AG04450 (cell line): ENCODE measurements at regions not wholly inside any gene's neighbourhood (a gene's known extent, or its start where the extent isn't known, plus 50 kb on each side); places are given as distances from the start of the nearest gene placed in this dataset.

Source experiments
- CTCF ChIA-PET: fragments of 300-600, 350-600 bp; formaldehyde crosslinking; extraction: SDS; loops from one replicate; lab custom pipeline; 2022; ENCODE audit warnings: antibody characterized with exemption, inconsistent platforms; lab: Charles Lee
- POLR2A ChIA-PET: fragments of 350-600 bp; formaldehyde crosslinking; extraction: SDS; loops from one replicate; lab custom pipeline; 2021; ENCODE audit warnings: antibody characterized with exemption, inconsistent platforms; lab: Yijun Ruan, JAX
- DNase-seq: peaks from one replicate; pipeline ENCODE4 v3.0.0-alpha.2; 2011; ENCODE audit warnings: low read depth, low spot score
- H3K27ac ChIP-seq: one replicate; pipeline ENCODE4 v1.5.1; 2012; ENCODE audit warnings: low read depth, low read length, control low read depth
- H3K27me3 ChIP-seq: one replicate; pipeline ENCODE4 v1.6.0; 2012; ENCODE audit warnings: low read length; ENCODE audit not compliant: control insufficient read depth, insufficient read depth
- H3K4me3 ChIP-seq: 2 replicates; pipeline ENCODE4 v1.5.1; 2011; ENCODE audit warnings: mild to moderate bottlenecking, low read depth, low read length, control low read depth
- H3K9me3 ChIP-seq: 2 replicates; pipeline ENCODE4 v1.5.1; 2012; ENCODE audit warnings: low read length; ENCODE audit not compliant: control insufficient read depth, insufficient read depth
- CTCF ChIP-seq: IDR thresholded peaks from 2 replicates; pipeline ENCODE4 v1.5.1; 2011; ENCODE audit warnings: low read depth, low read length, control low read depth, inconsistent platforms

GRCh38 chr17:34832376-34832775, 128.9 kb downstream of the CCT6B start:
- Histone ChIP-seq H3K9me3 (no peaks in the 10 kb centered on the region), H3K27me3 (peaks cover 4% of the 10 kb centered on the region), H3K27ac (no peak overlapping the region), H3K4me3 (no peak overlapping the region)
- ChIA-PET CTCF (no interaction called here), POLR2A (no interaction called here)
- TF ChIP-seq CTCF = no peak
- DNase-seq = no peak

- no peak for DNase-seq
- Histone ChIP-seq H3K27me3 (no peaks in the 10 kb centered on the region), H3K9me3 (no peaks in the 10 kb centered on the region), H3K27ac (no peak overlapping the region), H3K4me3 (no peak overlapping the region)
- CTCF ChIA-PET = no interaction called here
- no peak for TF ChIP-seq CTCF
- POLR2A ChIA-PET = no interaction called here
These were observed 134.3 kb downstream of the CCT6B start for GRCh38 chr17:34827008-34827407.

- no peak overlapping the region for H3K27ac ChIP-seq
- H3K27me3 ChIP-seq = no peaks in the 10 kb centered on the region
- ChIA-PET CTCF (interaction anchor here (1.0 kb wide), 1 partner anchor 14 kb away, joined by 3 read pairs; no protein-coding TSS in a partner anchor), POLR2A (no interaction called here)
- H3K4me3 ChIP-seq = no peak overlapping the region
- TF ChIP-seq CTCF = no peak
- H3K9me3 ChIP-seq = no peaks in the 10 kb centered on the region
- DNase-seq = no peak
These were observed 134.9 kb downstream of the CCT6B start for GRCh38 chr17:34826332-34826731.

- Histone ChIP-seq H3K4me3 (no peak overlapping the region), H3K9me3 (no peaks in the 10 kb centered on the region), H3K27ac (no peak overlapping the region), H3K27me3 (no peaks in the 10 kb centered on the region)
- TF ChIP-seq CTCF = no peak
- no peak for DNase-seq
- ChIA-PET POLR2A (no interaction called here), CTCF (interaction anchor here (1.0 kb wide), 1 partner anchor 13 kb away, joined by 3 read pairs; no protein-coding TSS in a partner anchor)
These were observed 135.4 kb downstream of the CCT6B start for GRCh38 chr17:34825884-34826283.

GRCh38 chr17:34825102-34825501, 136.2 kb downstream of the CCT6B start:
- no peaks in the 10 kb centered on the region for H3K27me3 ChIP-seq
- no peaks in the 10 kb centered on the region for H3K9me3 ChIP-seq
- no peak for DNase-seq
- POLR2A ChIA-PET = no interaction called here
- CTCF ChIA-PET = no interaction called here
- H3K4me3 ChIP-seq = no peak overlapping the region
- TF ChIP-seq CTCF = no peak
- no peak overlapping the region for H3K27ac ChIP-seq
